SH-SY5Y (cell line): ENCODE measurements at regions not wholly inside any gene's neighbourhood (a gene's known extent, or its start where the extent isn't known, plus 50 kb on each side); places are given as distances from the start of the nearest gene placed in this dataset.

ENCODE experiments used
- GATA2 ChIP-seq: IDR thresholded peaks from 2 replicates; pipeline ENCODE4 v1.6.1; 2011; ENCODE audit warnings: mild to moderate bottlenecking, low read depth, low read length
- GATA3 ChIP-seq: IDR thresholded peaks from 2 replicates; pipeline ENCODE4 v1.6.1; 2011; ENCODE audit warnings: low read depth, mild to moderate bottlenecking, low read length, moderate library complexity

DNA sequence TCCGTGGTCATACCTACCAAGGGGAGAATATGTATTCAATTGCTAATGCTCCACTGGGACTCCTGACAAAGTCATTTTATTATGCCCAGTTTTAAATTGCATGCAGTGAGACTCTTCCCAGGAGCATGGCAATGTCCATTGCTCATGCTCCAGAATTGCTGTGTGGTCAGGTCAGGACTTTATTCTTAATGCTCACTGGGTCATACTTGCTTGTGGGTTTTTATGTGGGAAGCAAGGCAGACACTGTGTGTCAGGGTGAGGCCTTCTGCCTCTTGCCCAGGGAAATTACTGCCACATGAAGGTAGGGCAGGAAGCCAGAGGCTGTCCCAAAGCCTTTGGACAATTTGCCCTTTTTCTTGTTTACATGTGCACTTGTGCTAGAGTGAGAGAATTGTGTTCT lies 164.6 kb upstream of the MEF2C start:
- TF ChIP-seq GATA2 = no peak
- no peak for TF ChIP-seq GATA3
